Pancreas (tissue), 10 donors: ENCODE measurements at regions not wholly inside any gene's neighbourhood (a gene's known extent, or its start where the extent isn't known, plus 50 kb on each side); places are given as distances from the start of the nearest gene placed in this dataset.

Experiments
- ATAC-seq, 4 donors: fragments of 200-7000 bp; cut with Tn5 transposase; one replicate each; pipeline versions ENCODE4 v1.8.0 to v1.9.1; 2020; ENCODE audit warnings: mild to moderate bottlenecking in 4 of 4, moderate library complexity in 4 of 4
- DNase-seq, 6 donors: peaks; one replicate each; pipeline ENCODE4 v3.0.0-alpha.2; 2020
- FAIRE-seq: peaks from 2 replicates; lab custom pipeline; 2012; peaks lifted over from hg19 to GRCh38; lab: Jason Lieb, UNC
- H3K27ac ChIP-seq, 4 donors: fragments of 200-600 bp; sonication (generic); 1 replicate in 3 of 4; 2 replicates in 1 of 4; pipeline versions ENCODE4 v1.5.0 to v1.8.0; 2020
- H3K27me3 ChIP-seq, 4 donors: fragments of 200-600 bp; one replicate each; pipeline ENCODE4 v1.8.0; 2021
- H3K36me3 ChIP-seq, 3 donors: fragments of 200-600 bp; sonication (generic) in 1 of 3; one replicate each; pipeline versions ENCODE4 v1.5.0 to v1.8.0; 2020 to 2021
- H3K4me1 ChIP-seq, 3 donors: fragments of 200-600 bp; one replicate each; pipeline ENCODE4 v1.8.0; 2021
- H3K4me3 ChIP-seq, 4 donors: fragments of 200-600 bp; sonication (generic) in 2 of 4; one replicate each; pipeline versions ENCODE4 v1.5.0 to v1.8.0; 2020 to 2021
- H3K9me3 ChIP-seq, 4 donors: fragments of 200-600 bp; one replicate each; pipeline ENCODE4 v1.8.0; 2021
- WGBS, 2 donors: extraction: QIAGEN DNeasy Blood & Tissue Kit; methylation state at CpG; one replicate each; pipeline ENCODE4 v1.1.7; 2013; 5-methylcytosine and 5-hydroxymethylcytosine counted together
- intact Hi-C, 3 donors: fragments of 100-400 bp; cut with DNase I; formaldehyde crosslinking; loops; one replicate each; pipeline versions ENCODE4 v1.11.1 to v1.14.2; 2022
- TF ChIP-seq, protein P1 (sequence below), 4 donors: fragments of 200-600 bp; sonication (generic) in 3 of 4; IDR thresholded peaks; one replicate each; pipeline versions ENCODE4 v1.5.0 to v1.8.0; 2021; ENCODE audit warnings: antibody characterized with exemption in 4 of 4
- donor health status: healthy with polysubstance abuse.
- donor health status: DM: no; HTN: no; CAD: no; lungs with moderate emphysema.
- donor health status: DM: no; HTN: no; CAD: no.
- donor health status: control.
- donor health status: control.
- donor health status: Bipolar disorder and iron deficiency.
- donor health status: DM: yes; HTN: yes; CAD: no.
- donor health status: DM: no; HTN: no; CAD: no.
- donor health status: DM: no; HTN: no; CAD: no.
- donor health status: DM: yes; HTN: yes; CAD: no.

DNA sequence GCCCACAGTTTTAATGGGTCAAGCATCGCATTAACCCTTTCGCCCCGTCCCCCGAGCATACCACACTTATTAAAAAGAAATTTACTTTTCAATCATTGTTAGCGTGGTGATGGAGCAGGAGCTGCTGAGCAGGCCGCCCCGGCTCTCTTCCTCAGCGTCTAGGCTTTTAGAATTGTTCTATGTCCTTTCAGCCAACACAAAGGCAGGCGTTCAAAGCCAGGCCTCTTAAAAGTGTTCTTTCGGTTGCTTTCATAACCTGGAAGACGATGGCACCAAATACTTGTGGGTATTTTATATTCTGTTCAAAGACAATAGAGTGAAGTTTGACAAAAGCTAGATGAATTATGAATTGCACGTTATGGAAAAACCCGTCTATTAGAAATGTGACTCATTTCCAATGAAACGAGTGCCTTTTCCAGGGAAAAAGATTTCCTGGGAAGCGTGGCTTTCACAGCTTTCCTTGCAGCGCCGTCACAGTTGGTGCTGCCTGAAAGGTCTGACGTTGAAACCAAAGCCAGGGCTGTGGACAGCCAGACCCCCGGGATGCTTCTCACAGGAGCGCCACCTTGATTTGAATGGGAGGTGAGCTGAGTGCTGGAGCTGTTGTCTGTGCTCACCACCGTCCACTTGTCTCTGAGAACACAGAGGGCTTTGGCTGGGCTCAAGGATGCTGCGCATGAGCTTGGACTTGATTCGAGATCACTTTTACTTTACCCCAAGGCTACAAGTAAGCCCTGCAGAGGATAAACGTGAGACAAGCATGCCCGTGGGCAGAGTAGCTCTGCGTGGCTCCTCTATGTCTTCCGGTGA lies 78.8 kb downstream of the SOX1 start:
- Histone ChIP-seq H3K27ac (no peak overlapping the region), H3K4me3 (no peak overlapping the region), H3K27me3 (no peaks in the 10 kb centered on the region), H3K4me1 (no peaks in the 10 kb centered on the region), H3K36me3 (no peaks in the 10 kb centered on the region), H3K9me3 (no peaks in the 10 kb centered on the region)
- WGBS, 2 donors = 65 to 77% methylated on average over 27 of the region's 27 CpGs
- ATAC-seq = no peak
- no peak for DNase-seq
- intact Hi-C loops = no loop called here
- FAIRE-seq = no peak
- TF ChIP-seq, protein P1, sequence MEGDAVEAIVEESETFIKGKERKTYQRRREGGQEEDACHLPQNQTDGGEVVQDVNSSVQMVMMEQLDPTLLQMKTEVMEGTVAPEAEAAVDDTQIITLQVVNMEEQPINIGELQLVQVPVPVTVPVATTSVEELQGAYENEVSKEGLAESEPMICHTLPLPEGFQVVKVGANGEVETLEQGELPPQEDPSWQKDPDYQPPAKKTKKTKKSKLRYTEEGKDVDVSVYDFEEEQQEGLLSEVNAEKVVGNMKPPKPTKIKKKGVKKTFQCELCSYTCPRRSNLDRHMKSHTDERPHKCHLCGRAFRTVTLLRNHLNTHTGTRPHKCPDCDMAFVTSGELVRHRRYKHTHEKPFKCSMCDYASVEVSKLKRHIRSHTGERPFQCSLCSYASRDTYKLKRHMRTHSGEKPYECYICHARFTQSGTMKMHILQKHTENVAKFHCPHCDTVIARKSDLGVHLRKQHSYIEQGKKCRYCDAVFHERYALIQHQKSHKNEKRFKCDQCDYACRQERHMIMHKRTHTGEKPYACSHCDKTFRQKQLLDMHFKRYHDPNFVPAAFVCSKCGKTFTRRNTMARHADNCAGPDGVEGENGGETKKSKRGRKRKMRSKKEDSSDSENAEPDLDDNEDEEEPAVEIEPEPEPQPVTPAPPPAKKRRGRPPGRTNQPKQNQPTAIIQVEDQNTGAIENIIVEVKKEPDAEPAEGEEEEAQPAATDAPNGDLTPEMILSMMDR (IDR thresholded peaks at IDR 0.05) = no peak

DNA sequence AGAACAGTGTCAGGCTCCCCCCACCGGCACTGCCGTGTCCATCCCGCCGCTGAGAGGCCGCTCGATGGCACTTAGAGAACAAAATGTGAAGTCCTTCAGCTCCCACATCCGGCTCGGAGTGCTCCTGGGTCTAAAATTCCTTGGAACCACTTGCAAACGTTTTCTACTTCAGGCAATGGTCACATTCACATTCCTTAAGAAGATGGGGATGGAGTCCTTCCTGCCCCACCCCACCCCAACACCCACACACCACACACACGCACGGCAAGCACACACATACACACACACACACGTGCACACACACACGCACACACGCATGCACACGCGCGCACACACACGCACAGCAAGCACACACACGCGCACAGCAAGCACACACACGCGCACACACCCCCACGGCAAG lies 83.4 kb downstream of the SOX1 start:
- Histone ChIP-seq H3K4me1 (no peaks in the 10 kb centered on the region), H3K9me3 (no peaks in the 10 kb centered on the region), H3K36me3 (no peaks in the 10 kb centered on the region), H3K4me3 (no peak overlapping the region), H3K27ac (no peak overlapping the region), H3K27me3 (no peaks in the 10 kb centered on the region)
- 76 to 85% methylated on average over 23 of the region's 23 CpGs for WGBS, 2 donors
- ATAC-seq (no peak), FAIRE-seq (no peak), DNase-seq (no peak)
- intact Hi-C loops = no loop called here
- TF ChIP-seq, protein P1 (IDR thresholded peaks at IDR 0.05) = no peak

DNA sequence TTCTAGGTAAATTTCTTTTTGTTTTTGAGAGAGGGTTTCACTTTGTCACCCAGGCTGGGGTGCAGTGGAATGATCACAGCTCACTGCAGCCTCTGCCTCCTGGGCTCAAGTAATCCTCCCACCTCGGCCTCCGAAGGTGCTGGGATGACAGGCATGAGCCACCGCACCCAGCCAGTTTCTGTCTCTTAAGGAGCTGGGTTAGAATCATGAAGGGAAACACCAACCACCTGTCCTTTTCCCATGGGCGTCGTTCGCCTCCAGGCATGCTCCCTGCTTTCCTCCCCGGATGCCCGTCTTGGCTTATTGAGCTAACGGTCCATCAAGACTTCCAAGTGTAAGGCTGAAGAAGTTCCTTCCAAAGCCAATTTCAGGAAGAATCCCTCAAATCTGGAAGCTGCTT lies 85.9 kb downstream of the SOX1 start:
- intact Hi-C loops = no loop called here
- no peak for FAIRE-seq

DNA sequence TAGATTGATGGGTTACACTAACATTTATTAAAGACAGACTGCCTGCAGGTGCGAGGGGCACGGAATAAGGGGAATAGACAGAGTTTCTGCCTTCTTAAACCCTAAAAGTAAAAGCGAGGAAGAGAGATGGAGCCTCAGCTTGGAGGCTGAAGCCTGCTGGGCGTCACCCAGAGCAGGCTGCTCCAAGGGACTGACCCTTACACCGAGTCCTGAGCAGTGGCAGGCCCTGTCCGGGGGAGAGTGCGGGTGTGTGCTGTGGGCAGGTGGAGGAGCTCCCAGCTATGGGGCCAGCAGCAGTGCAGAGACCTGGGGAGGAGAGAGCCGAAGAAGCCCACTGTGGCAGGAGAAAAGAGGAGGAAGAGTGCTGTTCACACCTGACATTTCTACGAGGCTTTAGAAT lies 86.4 kb downstream of the SOX1 start:
- Histone ChIP-seq H3K36me3 (no peaks in the 10 kb centered on the region), H3K4me1 (no peaks in the 10 kb centered on the region), H3K9me3 (no peaks in the 10 kb centered on the region), H3K27me3 (no peaks in the 10 kb centered on the region), H3K4me3 (no peak overlapping the region), H3K27ac (no peak overlapping the region)
- WGBS, 2 donors = 53 to 54% methylated on average over 9 of the region's 9 CpGs
- DNase-seq = no peak
- intact Hi-C loops = no loop called here
- no peak for FAIRE-seq
- TF ChIP-seq, protein P1 (IDR thresholded peaks at IDR 0.05) = no peak
- ATAC-seq = no peak

More for the DNA sequence above, 85.9 kb downstream of the SOX1 start:
- H3K27me3 ChIP-seq = no peaks in the 10 kb centered on the region
- no peaks in the 10 kb centered on the region for H3K36me3 ChIP-seq
- H3K9me3 ChIP-seq = no peaks in the 10 kb centered on the region
- no peak overlapping the region for H3K4me3 ChIP-seq
- H3K4me1 ChIP-seq = no peaks in the 10 kb centered on the region
- DNase-seq (no peak), ATAC-seq (no peak)
- 56 to 79% methylated on average over 9 of the region's 9 CpGs for WGBS, 2 donors
- TF ChIP-seq, protein P1 (IDR thresholded peaks at IDR 0.05) = no peak
- no peak overlapping the region for H3K27ac ChIP-seq

DNA sequence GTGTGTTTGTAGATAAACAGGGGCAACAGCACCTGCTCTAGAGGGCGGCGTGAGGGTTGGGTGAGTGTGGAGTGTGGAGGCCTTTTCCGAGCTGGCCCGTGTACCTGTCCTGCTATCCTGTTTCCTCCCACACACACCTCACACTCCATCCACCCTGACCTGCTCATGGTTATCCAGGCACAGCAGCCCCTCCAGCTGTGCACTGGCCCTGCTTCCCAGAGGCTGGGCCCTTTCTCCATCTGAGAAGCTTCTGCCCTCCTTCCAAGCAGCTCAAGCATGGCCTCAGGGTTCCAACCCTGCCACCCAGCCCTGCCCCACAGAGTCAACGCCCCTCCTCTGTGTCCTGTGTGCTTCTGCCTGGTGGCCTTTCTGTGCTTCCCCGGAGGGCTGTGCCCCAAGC lies 86.9 kb downstream of the SOX1 start:
- H3K4me1 ChIP-seq = no peaks in the 10 kb centered on the region
- H3K9me3 ChIP-seq = no peaks in the 10 kb centered on the region
- ATAC-seq = no peak
- H3K36me3 ChIP-seq = no peaks in the 10 kb centered on the region
- 33 to 51% methylated on average over 6 of the region's 6 CpGs for WGBS, 2 donors
- H3K27ac ChIP-seq = no peak overlapping the region
- intact Hi-C loops = no loop called here
- no peak overlapping the region for H3K4me3 ChIP-seq
- no peak for FAIRE-seq
- H3K27me3 ChIP-seq = no peaks in the 10 kb centered on the region
- DNase-seq = no peak
- TF ChIP-seq, protein P1 (IDR thresholded peaks at IDR 0.05) = no peak
